ENCODE measurements at regions not wholly inside any gene's neighbourhood (a gene's known extent, or its start where the extent isn't known, plus 50 kb on each side); places are given as distances from the start of the nearest gene placed in this dataset.
"Not testable (repeated sequence)": the region's sequence is repeated elsewhere in the genome, so short reads cannot be mapped to it uniquely, and the experiment has no call there.

- DNase-seq, result no peak
Observed at GRCh38 chr12:126952096-126953007, 1314.6 kb upstream of the TMEM132C start.

- DNase-seq, result no peak
Observed at GRCh38 chr12:126953365-126953889, 1313.5 kb upstream of the TMEM132C start.

- no peak for DNase-seq
Observed at GRCh38 chr12:126960221-126960620, 1306.7 kb upstream of the TMEM132C start.

GRCh38 chr12:126960709-126961108 is 1306.3 kb upstream of the TMEM132C start:
- no peak for DNase-seq

- no peak for DNase-seq
Observed at GRCh38 chr12:126963825-126964224, 1303.1 kb upstream of the TMEM132C start.

GRCh38 chr12:126966498-126966897 is 1300.5 kb upstream of the TMEM132C start:
- no peak for DNase-seq

GRCh38 chr12:126967152-126967551 is 1299.8 kb upstream of the TMEM132C start:
- no peak for DNase-seq

GRCh38 chr12:126974779-126975178 is 1292.2 kb upstream of the TMEM132C start:
- no peak for DNase-seq

- DNase-seq, result no peak
Observed at GRCh38 chr12:126976579-126976978, 1290.4 kb upstream of the TMEM132C start.

GRCh38 chr12:126979564-126979963 is 1287.4 kb upstream of the TMEM132C start:
- DNase-seq, result not testable (repeated sequence)

- DNase-seq, result no peak
Observed at GRCh38 chr12:126982707-126983106, 1284.3 kb upstream of the TMEM132C start.

- not testable (repeated sequence) for DNase-seq
Observed at GRCh38 chr12:126983735-126984134, 1283.2 kb upstream of the TMEM132C start.

GRCh38 chr12:126985663-126986062 is 1281.3 kb upstream of the TMEM132C start:
- DNase-seq, result not testable (repeated sequence)

- no peak for DNase-seq
Observed at GRCh38 chr12:126989532-126989931, 1277.4 kb upstream of the TMEM132C start.

- no peak for DNase-seq
Observed at GRCh38 chr12:126993898-126994297, 1273.1 kb upstream of the TMEM132C start.

- DNase-seq, result no peak
Observed at GRCh38 chr12:126994599-126994998, 1272.4 kb upstream of the TMEM132C start.

- DNase-seq, result no peak
Observed at GRCh38 chr12:126998031-126998430, 1268.9 kb upstream of the TMEM132C start.

GRCh38 chr12:126998747-126999285 is 1268.2 kb upstream of the TMEM132C start:
- DNase-seq, result no peak

- no peak for DNase-seq
Observed at GRCh38 chr12:126999352-126999751, 1267.6 kb upstream of the TMEM132C start.

GRCh38 chr12:127005406-127005805 is 1261.6 kb upstream of the TMEM132C start:
- no peak for DNase-seq

GRCh38 chr12:127006972-127007371 is 1260.0 kb upstream of the TMEM132C start:
- DNase-seq, result no peak

GRCh38 chr12:127008755-127009403 is 1258.1 kb upstream of the TMEM132C start:
- no peak for DNase-seq

GRCh38 chr12:127012109-127012508 is 1254.9 kb upstream of the TMEM132C start:
- DNase-seq, result no peak

- no peak for DNase-seq
Observed at GRCh38 chr12:127013197-127013596, 1253.8 kb upstream of the TMEM132C start.
